ENCODE measurements at regions not wholly inside any gene's neighbourhood (a gene's known extent, or its start where the extent isn't known, plus 50 kb on each side); places are given as distances from the start of the nearest gene placed in this dataset.
A peak's percentile ranks its signal among the peaks of the same experiment; 100 is the strongest.
"Not testable (repeated sequence)": the region's sequence is repeated elsewhere in the genome, so short reads cannot be mapped to it uniquely, and the experiment has no call there.

- H3K36me3 ChIP-seq: no peaks in the 10 kb centered on the region
- intact Hi-C loops (cut with DNase I): loop anchor here (10.0 kb wide), 1 partner anchor 175 kb away; no protein-coding TSS in a partner anchor
- no peak overlapping the region for H3K4me3 ChIP-seq
- TF ChIP-seq POLR2A (IDR thresholded peaks at IDR 0.05): no peak
- TF ChIP-seq CTCF (IDR thresholded peaks at IDR 0.05): no peak
- H3K27ac ChIP-seq: no peak overlapping the region
- WGBS, 2 donors: 38 to 47% methylated on average over 3 of the region's 3 CpGs
- H3K4me1 ChIP-seq: peaks cover 0 to 43% (median 23%) of the 10 kb centered on the region in 3 donors
- DNase-seq: no peak
- no peaks in the 10 kb centered on the region for H3K9me3 ChIP-seq
- H3K27me3 ChIP-seq: no peaks in the 10 kb centered on the region
Observed at GRCh38 chr11:122199661-122200060, 83.6 kb upstream of the BLID start.

- no peak for DNase-seq
- no peak for TF ChIP-seq CTCF (IDR thresholded peaks at IDR 0.05)
- TF ChIP-seq POLR2A (IDR thresholded peaks at IDR 0.05): no peak
- no peaks in the 10 kb centered on the region for H3K36me3 ChIP-seq
- intact Hi-C loops (cut with DNase I): no loop called here
- peak overlapping the region in 1 of 4 donors; percentile 58 for H3K27ac ChIP-seq
- no peaks in the 10 kb centered on the region for H3K27me3 ChIP-seq
- peaks cover 0 to 50% (median 29%) of the 10 kb centered on the region in 3 donors for H3K4me1 ChIP-seq
- 85 to 95% methylated on average over 7 of the region's 7 CpGs for WGBS, 2 donors
- no peaks in the 10 kb centered on the region for H3K9me3 ChIP-seq
- no peak overlapping the region for H3K4me3 ChIP-seq
Observed at GRCh38 chr11:122198291-122198983, 82.4 kb upstream of the BLID start.

- DNase-seq: no peak
- TF ChIP-seq POLR2A (IDR thresholded peaks at IDR 0.05): no peak
- no peak for TF ChIP-seq CTCF (IDR thresholded peaks at IDR 0.05)
- Histone ChIP-seq H3K4me1 (peaks cover 0 to 40% (median 24%) of the 10 kb centered on the region in 3 donors), H3K27me3 (no peaks in the 10 kb centered on the region), H3K4me3 (no peak overlapping the region), H3K36me3 (no peaks in the 10 kb centered on the region), H3K9me3 (no peaks in the 10 kb centered on the region), H3K27ac (peak overlapping the region in 2 of 4 donors; percentile 29 to 58)
- intact Hi-C loops (cut with DNase I): no loop called here
- WGBS, 2 donors: 66 to 69% methylated on average over 11 of the region's 11 CpGs
Observed at GRCh38 chr11:122197066-122197987, 81.3 kb upstream of the BLID start.

- H3K4me1 ChIP-seq: peaks cover 0 to 24% (median 22%) of the 10 kb centered on the region in 3 donors
- no peaks in the 10 kb centered on the region for H3K27me3 ChIP-seq
- no peak for TF ChIP-seq POLR2A (IDR thresholded peaks at IDR 0.05)
- no peak for TF ChIP-seq CTCF (IDR thresholded peaks at IDR 0.05)
- no peaks in the 10 kb centered on the region for H3K36me3 ChIP-seq
- intact Hi-C loops (cut with DNase I): no loop called here
- H3K27ac ChIP-seq: no peak overlapping the region
- no peak for DNase-seq
- no peaks in the 10 kb centered on the region for H3K9me3 ChIP-seq
- no peak overlapping the region for H3K4me3 ChIP-seq
- WGBS, 2 donors: 74 to 78% methylated on average over 3 of the region's 3 CpGs
Observed at GRCh38 chr11:122195790-122196189, 79.8 kb upstream of the BLID start.

- H3K27me3 ChIP-seq; DNase-seq; H3K36me3 ChIP-seq; H3K4me3 ChIP-seq; intact Hi-C loops (cut with DNase I); H3K9me3 ChIP-seq: not testable (repeated sequence)
- WGBS, 2 donors: 54 to 60% methylated on average over 5 of the region's 5 CpGs
- Histone ChIP-seq H3K27ac (peak overlapping the region in 2 of 4 donors; percentile 23 to 59), H3K4me1 (peaks cover 0 to 33% (median 24%) of the 10 kb centered on the region in 3 donors)
Observed at GRCh38 chr11:122193881-122194480, 78.0 kb upstream of the BLID start.
